ENCODE measurements at regions not wholly inside any gene's neighbourhood (a gene's known extent, or its start where the extent isn't known, plus 50 kb on each side); places are given as distances from the start of the nearest gene placed in this dataset.

- BruUV-seq (replicated peaks): no TSS peak
- DNase-seq (ENCODE audit: low spot score): no peak
- H3K27ac ChIP-seq (ENCODE audit: low read depth, low read length, poor library complexity, severe bottlenecking): no peak overlapping the region
- H3K4me2 ChIP-seq (ENCODE audit: low read length): no peak overlapping the region
- ChIA-PET CTCF (ENCODE audit: unreplicated experiment) (no interaction called here), POLR2A (no interaction called here)
- no peak overlapping the region for H3K4me3 ChIP-seq (ENCODE audit: low read depth, low read length, poor library complexity, severe bottlenecking)
- H2AFZ ChIP-seq (ENCODE audit: low read length): no peak overlapping the region
- no peaks in the 10 kb centered on the region for H3K9me3 ChIP-seq (ENCODE audit: low read length)
- no peaks in the 10 kb centered on the region for H4K20me1 ChIP-seq (ENCODE audit: insufficient read depth, low read length)
- intact Hi-C loops (cut with micrococcal nuclease; ENCODE audit: unreplicated experiment): no loop called here
- H3K79me2 ChIP-seq (ENCODE audit: insufficient read depth, low read depth, low read length): no peaks in the 10 kb centered on the region
- H3K9me2 ChIP-seq (ENCODE audit: insufficient read depth, low read length): no peaks in the 10 kb centered on the region
- no peaks in the 10 kb centered on the region for H3K36me3 ChIP-seq (ENCODE audit: insufficient read depth, low read length)
- no peaks in the 10 kb centered on the region for H3K4me1 ChIP-seq (ENCODE audit: insufficient read depth, low read length, poor library complexity, severe bottlenecking)
- TF ChIP-seq EZH2phosphoT487 (IDR thresholded peaks at IDR 0.05; ENCODE audit: borderline replicate concordance, low read depth, low read length) (no peak), CTCF (conservative IDR thresholded peaks at IDR 0.05; ENCODE audit: low read length) (no peak)
Measured at GRCh38 chr6:119960456-119960855, 610.9 kb upstream of the MAN1A1 start.

GRCh38 chr6:119960036-119960435 is 610.5 kb upstream of the MAN1A1 start:
- Histone ChIP-seq H3K79me2 (ENCODE audit: insufficient read depth, low read depth, low read length) (no peaks in the 10 kb centered on the region), H4K20me1 (ENCODE audit: insufficient read depth, low read length) (no peaks in the 10 kb centered on the region), H3K36me3 (ENCODE audit: insufficient read depth, low read length) (no peaks in the 10 kb centered on the region), H3K9me2 (ENCODE audit: insufficient read depth, low read length) (no peaks in the 10 kb centered on the region), H3K4me2 (ENCODE audit: low read length) (no peak overlapping the region), H2AFZ (ENCODE audit: low read length) (no peak overlapping the region), H3K4me3 (ENCODE audit: low read depth, low read length, poor library complexity, severe bottlenecking) (no peak overlapping the region), H3K27ac (ENCODE audit: low read depth, low read length, poor library complexity, severe bottlenecking) (no peak overlapping the region), H3K9me3 (ENCODE audit: low read length) (no peaks in the 10 kb centered on the region), H3K4me1 (ENCODE audit: insufficient read depth, low read length, poor library complexity, severe bottlenecking) (no peaks in the 10 kb centered on the region)
- no peak for DNase-seq (ENCODE audit: low spot score)
- ChIA-PET POLR2A (interaction anchor here (0.6 kb wide), 1 partner anchor 167 kb away, joined by 3 read pairs; no protein-coding TSS in a partner anchor), CTCF (ENCODE audit: unreplicated experiment) (no interaction called here)
- TF ChIP-seq EZH2phosphoT487 (IDR thresholded peaks at IDR 0.05; ENCODE audit: borderline replicate concordance, low read depth, low read length): no peak
- TF ChIP-seq CTCF (conservative IDR thresholded peaks at IDR 0.05; ENCODE audit: low read length): no peak
- intact Hi-C loops (cut with micrococcal nuclease; ENCODE audit: unreplicated experiment): no loop called here
- BruUV-seq (replicated peaks): no TSS peak

GRCh38 chr6:119957195-119957594 is 607.6 kb upstream of the MAN1A1 start:
- POLR2A ChIA-PET: interaction anchor here (0.8 kb wide), 1 partner anchor 46 kb away, joined by 6 read pairs; no protein-coding TSS in a partner anchor
- Histone ChIP-seq H3K4me1 (ENCODE audit: insufficient read depth, low read length, poor library complexity, severe bottlenecking) (no peaks in the 10 kb centered on the region), H3K27ac (ENCODE audit: low read depth, low read length, poor library complexity, severe bottlenecking) (no peak overlapping the region), H3K9me2 (ENCODE audit: insufficient read depth, low read length) (no peaks in the 10 kb centered on the region), H2AFZ (ENCODE audit: low read length) (no peak overlapping the region), H4K20me1 (ENCODE audit: insufficient read depth, low read length) (no peaks in the 10 kb centered on the region), H3K4me2 (ENCODE audit: low read length) (no peak overlapping the region), H3K4me3 (ENCODE audit: low read depth, low read length, poor library complexity, severe bottlenecking) (no peak overlapping the region), H3K36me3 (ENCODE audit: insufficient read depth, low read length) (no peaks in the 10 kb centered on the region), H3K9me3 (ENCODE audit: low read length) (no peaks in the 10 kb centered on the region), H3K79me2 (ENCODE audit: insufficient read depth, low read depth, low read length) (no peaks in the 10 kb centered on the region)
- TF ChIP-seq CTCF (conservative IDR thresholded peaks at IDR 0.05; ENCODE audit: low read length): no peak
- no peak for TF ChIP-seq EZH2phosphoT487 (IDR thresholded peaks at IDR 0.05; ENCODE audit: borderline replicate concordance, low read depth, low read length)
- BruUV-seq (replicated peaks): no TSS peak
- CTCF ChIA-PET (ENCODE audit: unreplicated experiment): no interaction called here
- DNase-seq (ENCODE audit: low spot score): no peak
- intact Hi-C loops (cut with micrococcal nuclease; ENCODE audit: unreplicated experiment): no loop called here
